HEK293 (cell line): ENCODE measurements at regions not wholly inside any gene's neighbourhood (a gene's known extent, or its start where the extent isn't known, plus 50 kb on each side); places are given as distances from the start of the nearest gene placed in this dataset.
"Not testable (repeated sequence)": the region's sequence is repeated elsewhere in the genome, so short reads cannot be mapped to it uniquely, and the experiment has no call there.

Source experiments
- CTCF ChIA-PET: fragments of 350-600 bp; formaldehyde crosslinking; extraction: SDS; loops from one replicate; lab custom pipeline; 2021; ENCODE audit warnings: antibody characterized with exemption; lab: Yijun Ruan, JAX
- POLR2A ChIA-PET: fragments of 300-600 bp; formaldehyde crosslinking; extraction: SDS; loops from one replicate; lab custom pipeline; 2020; ENCODE audit warnings: antibody characterized with exemption, inconsistent platforms; lab: Yijun Ruan, JAX
- H3K27ac ChIP-seq: fragments of 200-500 bp; sonication (Bioruptor generic); 2 replicates; pipeline ENCODE4 v1.5.1; 2014; ENCODE audit warnings: low read depth, low read length, control low read depth, inconsistent platforms; ENCODE audit errors: extremely low read depth
- H3K36me3 ChIP-seq, 2 experiments: fragments of 200-500 bp in 1 of 2; sonication (Bioruptor generic) in 1 of 2; 1 replicate in 1 of 2; 2 replicates in 1 of 2; pipeline ENCODE4 v1.5.1; 2014 to 2017; ENCODE audit warnings: inconsistent platforms in 2 of 2, low read length in 2 of 2; ENCODE audit not compliant: control insufficient read depth in 2 of 2, insufficient read depth in 1 of 2
- H3K4me1 ChIP-seq: fragments of 200-500 bp; sonication (Bioruptor generic); 2 replicates; pipeline ENCODE4 v1.5.1; 2014; ENCODE audit warnings: mild to moderate bottlenecking, low read length, inconsistent platforms; ENCODE audit not compliant: control insufficient read depth, insufficient read depth
- H3K4me3 ChIP-seq: 2 replicates; pipeline ENCODE4 v1.5.1; 2011; ENCODE audit warnings: low read depth, mild to moderate bottlenecking, control low read depth, low read length, moderate library complexity
- H3K9me3 ChIP-seq: fragments of 200-500 bp; sonication (Bioruptor generic); 2 replicates; pipeline ENCODE4 v1.5.1; 2014; ENCODE audit warnings: low read depth, low read length, inconsistent platforms; ENCODE audit not compliant: control insufficient read depth, insufficient read depth
- IKZF3 ChIP-seq: fragments of 450-650 bp; IDR thresholded peaks from 2 replicates; pipeline ENCODE4 v1.5.0; 2018; ENCODE audit warnings: missing biosample characterization, mild to moderate bottlenecking, missing genetic modification characterization, moderate library complexity
- KLF9 ChIP-seq: fragments of 450-650 bp; formaldehyde crosslinking; IDR thresholded peaks from 2 replicates; pipeline ENCODE4 v1.5.1; 2016; ENCODE audit warnings: missing biosample characterization, missing genetic modification characterization, low read depth
- ZNF148 ChIP-seq: fragments of 450-650 bp; formaldehyde crosslinking; IDR thresholded peaks from 2 replicates; pipeline ENCODE4 v1.5.0; 2017; ENCODE audit warnings: missing biosample characterization, missing genetic modification characterization, borderline replicate concordance
- ZNF157 ChIP-seq: fragments of 450-650 bp; formaldehyde crosslinking; IDR thresholded peaks from 2 replicates; pipeline ENCODE4 v1.5.1; 2016; ENCODE audit warnings: missing biosample characterization, missing genetic modification characterization
- ZNF19 ChIP-seq: fragments of 450-650 bp; formaldehyde crosslinking; IDR thresholded peaks from 2 replicates; pipeline ENCODE4; 2016; ENCODE audit warnings: missing biosample characterization, missing genetic modification characterization, low read depth
- ZNF2 ChIP-seq: fragments of 450-650 bp; formaldehyde crosslinking; IDR thresholded peaks from 2 replicates; pipeline ENCODE4 v1.5.1; 2016; ENCODE audit warnings: missing biosample characterization, missing genetic modification characterization
- ZNF248 ChIP-seq: fragments of 450-650 bp; formaldehyde crosslinking; IDR thresholded peaks from 2 replicates; pipeline ENCODE4 v1.5.1; 2017; ENCODE audit warnings: missing biosample characterization, missing genetic modification characterization
- ZNF266 ChIP-seq: fragments of 450-650 bp; formaldehyde crosslinking; IDR thresholded peaks from 2 replicates; pipeline ENCODE4 v1.5.1; 2016; ENCODE audit warnings: missing biosample characterization, missing genetic modification characterization, low read depth
- ZNF292 ChIP-seq: fragments of 450-650 bp; formaldehyde crosslinking; IDR thresholded peaks from 2 replicates; pipeline ENCODE4 v1.5.1; 2016; ENCODE audit warnings: low read depth, missing biosample characterization, missing genetic modification characterization, borderline replicate concordance
- ZNF302 ChIP-seq: fragments of 450-650 bp; formaldehyde crosslinking; IDR thresholded peaks from 2 replicates; pipeline ENCODE4 v1.5.1; 2016; ENCODE audit warnings: missing biosample characterization, missing genetic modification characterization, low read depth
- ZNF324 ChIP-seq: fragments of 450-650 bp; formaldehyde crosslinking; IDR thresholded peaks from 2 replicates; pipeline ENCODE4 v1.5.1; 2016; ENCODE audit warnings: missing biosample characterization, missing genetic modification characterization
- ZNF37A ChIP-seq: fragments of 450-650 bp; IDR thresholded peaks from 2 replicates; pipeline ENCODE4 v1.5.1; 2018; ENCODE audit warnings: missing biosample characterization, missing genetic modification characterization
- ZNF391 ChIP-seq: fragments of 450-650 bp; formaldehyde crosslinking; IDR thresholded peaks from 2 replicates; pipeline ENCODE4 v1.5.1; 2016; ENCODE audit warnings: low read depth, missing biosample characterization, missing genetic modification characterization, borderline replicate concordance
- ZNF398 ChIP-seq: fragments of 450-650 bp; formaldehyde crosslinking; IDR thresholded peaks from 2 replicates; pipeline ENCODE4 v1.5.1; 2017; ENCODE audit warnings: missing biosample characterization, missing genetic modification characterization
- ZNF404 ChIP-seq: fragments of 450-650 bp; formaldehyde crosslinking; IDR thresholded peaks from 2 replicates; pipeline ENCODE4 v1.5.1; 2017; ENCODE audit warnings: missing biosample characterization, missing genetic modification characterization
- ZNF416 ChIP-seq: fragments of 450-650 bp; formaldehyde crosslinking; IDR thresholded peaks from 2 replicates; pipeline ENCODE4 v1.5.1; 2016; ENCODE audit warnings: missing biosample characterization, missing genetic modification characterization
- ZNF473 ChIP-seq: fragments of 450-650 bp; formaldehyde crosslinking; IDR thresholded peaks from 2 replicates; pipeline ENCODE4 v1.5.1; 2017; ENCODE audit warnings: missing biosample characterization, missing genetic modification characterization
- ZNF544 ChIP-seq: fragments of 450-650 bp; formaldehyde crosslinking; IDR thresholded peaks from 2 replicates; pipeline ENCODE4 v1.5.0; 2017; ENCODE audit warnings: missing biosample characterization, missing genetic modification characterization
- ZNF558 ChIP-seq: fragments of 450-650 bp; formaldehyde crosslinking; IDR thresholded peaks from 2 replicates; pipeline ENCODE4 v1.5.1; 2016; ENCODE audit warnings: missing biosample characterization, missing genetic modification characterization
- ZNF571 ChIP-seq: fragments of 450-650 bp; formaldehyde crosslinking; IDR thresholded peaks from 2 replicates; pipeline ENCODE4 v1.5.0; 2017; ENCODE audit warnings: missing biosample characterization, missing genetic modification characterization
- ZNF596 ChIP-seq: fragments of 450-650 bp; IDR thresholded peaks from 2 replicates; pipeline ENCODE4 v1.5.0; 2018; ENCODE audit warnings: missing biosample characterization, mild to moderate bottlenecking, missing genetic modification characterization, moderate library complexity
- ZNF600 ChIP-seq: fragments of 450-650 bp; formaldehyde crosslinking; IDR thresholded peaks from 2 replicates; pipeline ENCODE4 v1.5.1; 2016; ENCODE audit warnings: missing biosample characterization, missing genetic modification characterization
- ZNF624 ChIP-seq: fragments of 450-650 bp; formaldehyde crosslinking; IDR thresholded peaks from 2 replicates; pipeline ENCODE4 v1.5.1; 2017; ENCODE audit warnings: missing biosample characterization, missing genetic modification characterization
- ZNF768 ChIP-seq: fragments of 450-650 bp; formaldehyde crosslinking; IDR thresholded peaks from 2 replicates; pipeline ENCODE4 v1.5.1; 2018; ENCODE audit warnings: missing biosample characterization, mild to moderate bottlenecking, missing genetic modification characterization
- ZNF830 ChIP-seq: fragments of 450-650 bp; IDR thresholded peaks from 2 replicates; pipeline ENCODE4 v1.5.0; 2018; ENCODE audit warnings: missing biosample characterization, missing genetic modification characterization, low read depth, mild to moderate bottlenecking, moderate library complexity
- ZNF837 ChIP-seq: fragments of 450-650 bp; formaldehyde crosslinking; IDR thresholded peaks from 2 replicates; pipeline ENCODE4 v1.5.1; 2016; ENCODE audit warnings: missing biosample characterization, missing genetic modification characterization
- ZSCAN5A ChIP-seq: fragments of 450-650 bp; formaldehyde crosslinking; IDR thresholded peaks from 2 replicates; pipeline ENCODE4 v1.5.1; 2016; ENCODE audit warnings: missing biosample characterization, missing genetic modification characterization

GRCh38 chr6:27851440-27851839 is 60.8 kb downstream of the OR2B2 start (continued):
- no peak for TF ChIP-seq ZNF19
- no peak for TF ChIP-seq ZNF248 (tag by site-specific recombination)
- no peak for TF ChIP-seq ZNF473
- no peak for TF ChIP-seq ZNF324 (tag by site-specific recombination)
- no peak for TF ChIP-seq ZNF157 (tag by site-specific recombination)
- TF ChIP-seq ZNF2 (tag by site-specific recombination) = no peak
- TF ChIP-seq IKZF3 = no peak
- no peak for TF ChIP-seq ZNF148 (tag by site-specific recombination)
- TF ChIP-seq ZNF571 (tag by site-specific recombination) = no peak
- TF ChIP-seq, all 188 proteins: peak for 0

- H3K9me3 ChIP-seq, CTCF ChIA-PET: not testable (repeated sequence)
- POLR2A ChIA-PET = interaction anchor here (0.9 to 5.0 kb wide), 5 partner anchors 10 to 44 kb away, joined by 3 to 25 read pairs (median 4); a partner anchor contains a TSS
These were observed 63.2 kb downstream of the OR2B2 start for GRCh38 chr6:27849001-27849400.

GRCh38 chr6:27847706-27848105 is 64.5 kb downstream of the OR2B2 start:
- Histone ChIP-seq H3K27ac (no peak overlapping the region), H3K4me1 (no peaks in the 10 kb centered on the region), H3K36me3 (no peaks in the 10 kb centered on the region), H3K9me3 (no peaks in the 10 kb centered on the region), H3K4me3 (no peak overlapping the region)
- POLR2A ChIA-PET = interaction anchor here (0.6 kb wide), 1 partner anchor 142 kb away, joined by 4 read pairs; no protein-coding TSS in a partner anchor
- CTCF ChIA-PET = interaction anchor here (0.6 to 0.9 kb wide), 2 partner anchors 52 to 281 kb away, joined by 3 to 4 read pairs; no protein-coding TSS in a partner anchor
- no peak for TF ChIP-seq ZNF266
- no peak for TF ChIP-seq ZNF404 (tag by site-specific recombination)
- no peak for TF ChIP-seq ZNF302 (tag by site-specific recombination)
- TF ChIP-seq ZNF292 (tag by site-specific recombination) = no peak
- TF ChIP-seq ZNF624 (tag by site-specific recombination) = no peak
- TF ChIP-seq ZNF416 (tag by site-specific recombination) = no peak
- TF ChIP-seq KLF9 (tag by site-specific recombination) = no peak
- no peak for TF ChIP-seq ZNF544 (tag by site-specific recombination)
- TF ChIP-seq ZNF768 (tag by site-specific recombination) = no peak
- TF ChIP-seq ZNF558 = no peak
- TF ChIP-seq ZNF837 (tag by site-specific recombination) = no peak
- no peak for TF ChIP-seq ZNF600
- TF ChIP-seq ZNF391 (tag by site-specific recombination) = no peak
- no peak for TF ChIP-seq ZNF37A (tag by site-specific recombination)
- TF ChIP-seq ZNF398 (tag by site-specific recombination) = no peak
- TF ChIP-seq ZSCAN5A = no peak
- no peak for TF ChIP-seq ZNF596 (tag by site-specific recombination)
- TF ChIP-seq ZNF830 (tag by site-specific recombination) = no peak

More at GRCh38 chr6:27849001-27849400, 63.2 kb downstream of the OR2B2 start:
- not testable (repeated sequence) for H3K4me1 ChIP-seq, H3K36me3 ChIP-seq, H3K4me3 ChIP-seq, H3K27ac ChIP-seq
